ENCODE measurements at regions not wholly inside any gene's neighbourhood (a gene's known extent, or its start where the extent isn't known, plus 50 kb on each side); places are given as distances from the start of the nearest gene placed in this dataset.

DNA sequence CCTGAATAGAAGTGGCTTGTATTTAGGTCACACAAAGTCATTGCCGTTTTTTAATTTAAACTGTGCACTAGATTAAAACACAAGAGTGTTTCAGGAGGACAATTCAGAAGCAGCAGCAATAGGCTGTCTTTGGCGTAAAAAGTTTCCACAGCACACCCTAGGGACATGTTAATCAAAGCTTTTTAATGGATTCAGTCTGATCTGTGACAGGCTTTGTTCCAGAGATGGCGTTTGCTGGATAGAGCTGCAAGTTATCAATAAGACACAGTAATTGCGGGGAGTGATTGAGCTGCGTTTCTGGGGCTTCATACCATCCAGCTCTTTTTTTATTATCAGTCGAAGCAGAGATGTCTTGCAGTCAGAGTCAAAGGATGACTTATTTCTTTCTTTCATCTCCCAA is 300.3 kb downstream of the ZNF608 start:
- TF ChIP-seq, protein P1, sequence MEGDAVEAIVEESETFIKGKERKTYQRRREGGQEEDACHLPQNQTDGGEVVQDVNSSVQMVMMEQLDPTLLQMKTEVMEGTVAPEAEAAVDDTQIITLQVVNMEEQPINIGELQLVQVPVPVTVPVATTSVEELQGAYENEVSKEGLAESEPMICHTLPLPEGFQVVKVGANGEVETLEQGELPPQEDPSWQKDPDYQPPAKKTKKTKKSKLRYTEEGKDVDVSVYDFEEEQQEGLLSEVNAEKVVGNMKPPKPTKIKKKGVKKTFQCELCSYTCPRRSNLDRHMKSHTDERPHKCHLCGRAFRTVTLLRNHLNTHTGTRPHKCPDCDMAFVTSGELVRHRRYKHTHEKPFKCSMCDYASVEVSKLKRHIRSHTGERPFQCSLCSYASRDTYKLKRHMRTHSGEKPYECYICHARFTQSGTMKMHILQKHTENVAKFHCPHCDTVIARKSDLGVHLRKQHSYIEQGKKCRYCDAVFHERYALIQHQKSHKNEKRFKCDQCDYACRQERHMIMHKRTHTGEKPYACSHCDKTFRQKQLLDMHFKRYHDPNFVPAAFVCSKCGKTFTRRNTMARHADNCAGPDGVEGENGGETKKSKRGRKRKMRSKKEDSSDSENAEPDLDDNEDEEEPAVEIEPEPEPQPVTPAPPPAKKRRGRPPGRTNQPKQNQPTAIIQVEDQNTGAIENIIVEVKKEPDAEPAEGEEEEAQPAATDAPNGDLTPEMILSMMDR (IDR thresholded peaks at IDR 0.05; ENCODE audit: control extremely low read depth in 1 of 3, insufficient read depth in 1 of 3, low read depth in 1 of 3, low read length in 3 of 3), result no peak
- no peak for TF ChIP-seq JUND (IDR thresholded peaks at IDR 0.05; ENCODE audit: low read length)
- TF ChIP-seq, protein P2, sequence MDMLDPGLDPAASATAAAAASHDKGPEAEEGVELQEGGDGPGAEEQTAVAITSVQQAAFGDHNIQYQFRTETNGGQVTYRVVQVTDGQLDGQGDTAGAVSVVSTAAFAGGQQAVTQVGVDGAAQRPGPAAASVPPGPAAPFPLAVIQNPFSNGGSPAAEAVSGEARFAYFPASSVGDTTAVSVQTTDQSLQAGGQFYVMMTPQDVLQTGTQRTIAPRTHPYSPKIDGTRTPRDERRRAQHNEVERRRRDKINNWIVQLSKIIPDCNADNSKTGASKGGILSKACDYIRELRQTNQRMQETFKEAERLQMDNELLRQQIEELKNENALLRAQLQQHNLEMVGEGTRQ (IDR thresholded peaks at IDR 0.05; ENCODE audit: low read length), result no peak
- TF ChIP-seq, protein P3, sequence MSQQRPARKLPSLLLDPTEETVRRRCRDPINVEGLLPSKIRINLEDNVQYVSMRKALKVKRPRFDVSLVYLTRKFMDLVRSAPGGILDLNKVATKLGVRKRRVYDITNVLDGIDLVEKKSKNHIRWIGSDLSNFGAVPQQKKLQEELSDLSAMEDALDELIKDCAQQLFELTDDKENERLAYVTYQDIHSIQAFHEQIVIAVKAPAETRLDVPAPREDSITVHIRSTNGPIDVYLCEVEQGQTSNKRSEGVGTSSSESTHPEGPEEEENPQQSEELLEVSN (IDR thresholded peaks at IDR 0.05), result no peak

Data from H1 (cell line).